HG03558 (cell line): ENCODE measurements at regions not wholly inside any gene's neighbourhood (a gene's known extent, or its start where the extent isn't known, plus 50 kb on each side); places are given as distances from the start of the nearest gene placed in this dataset.

Experiments used
- ATAC-seq: cut with Tn5 transposase; IDR thresholded peaks from one replicate; pipeline ENCODE4 v1.9.1; 2021; ENCODE audit warnings: moderate number of reproducible peaks; ENCODE audit not compliant: unreplicated experiment; ENCODE audit errors: extremely low read depth

- ATAC-seq, result no peak
These were observed 470.1 kb upstream of the HS6ST1 start for GRCh38 chr2:128788636-128789220.

- no peak for ATAC-seq
These were observed 470.6 kb upstream of the HS6ST1 start for GRCh38 chr2:128789221-128789620.

GRCh38 chr2:128789776-128790455 is 471.2 kb upstream of the HS6ST1 start:
- no peak for ATAC-seq

GRCh38 chr2:128790541-128791001 is 471.9 kb upstream of the HS6ST1 start:
- ATAC-seq, result no peak

- ATAC-seq, result no peak
These were observed 472.7 kb upstream of the HS6ST1 start for GRCh38 chr2:128791120-128791984.

- no peak for ATAC-seq
These were observed 473.3 kb upstream of the HS6ST1 start for GRCh38 chr2:128791985-128792320.

GRCh38 chr2:128792476-128793054 is 473.9 kb upstream of the HS6ST1 start:
- no peak for ATAC-seq

- ATAC-seq, result no peak
These were observed 474.7 kb upstream of the HS6ST1 start for GRCh38 chr2:128793404-128793803.

- no peak for ATAC-seq
These were observed 475.6 kb upstream of the HS6ST1 start for GRCh38 chr2:128794285-128794684.

GRCh38 chr2:128796321-128796720 is 477.7 kb upstream of the HS6ST1 start:
- ATAC-seq, result no peak

- ATAC-seq, result no peak
These were observed 478.4 kb upstream of the HS6ST1 start for GRCh38 chr2:128797092-128797491.

GRCh38 chr2:128797533-128797932 is 478.9 kb upstream of the HS6ST1 start:
- peak; percentile 11 for ATAC-seq

GRCh38 chr2:128797937-128798336 is 479.3 kb upstream of the HS6ST1 start:
- peak; percentile 69 for ATAC-seq

- no peak for ATAC-seq
These were observed 480.0 kb upstream of the HS6ST1 start for GRCh38 chr2:128798502-128799283.

- no peak for ATAC-seq
These were observed 480.6 kb upstream of the HS6ST1 start for GRCh38 chr2:128799284-128799552.

- no peak for ATAC-seq
These were observed 481.1 kb upstream of the HS6ST1 start for GRCh38 chr2:128799730-128800129.

GRCh38 chr2:128801576-128801975 is 482.9 kb upstream of the HS6ST1 start:
- ATAC-seq, result no peak

GRCh38 chr2:128803222-128803621 is 484.6 kb upstream of the HS6ST1 start:
- ATAC-seq, result no peak

- ATAC-seq, result no peak
These were observed 486.6 kb upstream of the HS6ST1 start for GRCh38 chr2:128805237-128805636.

GRCh38 chr2:128805918-128806317 is 487.2 kb upstream of the HS6ST1 start:
- ATAC-seq, result no peak
